Hepatocyte (in vitro differentiated cells): ENCODE measurements at regions not wholly inside any gene's neighbourhood (a gene's known extent, or its start where the extent isn't known, plus 50 kb on each side); places are given as distances from the start of the nearest gene placed in this dataset.

Source experiments
- DNase-seq: peaks from one replicate; pipeline ENCODE4 v3.0.0-alpha.2; 2016; ENCODE audit warnings: low spot score
- H2AFZ ChIP-seq: fragments of 200-600 bp; sonication (generic); 2 replicates; pipeline ENCODE4 v1.6.0; 2016; ENCODE audit warnings: antibody characterized with exemption, mild to moderate bottlenecking
- H3K27ac ChIP-seq: fragments of 200-600 bp; sonication (generic); 2 replicates; pipeline ENCODE4 v1.5.1; 2016; ENCODE audit warnings: mild to moderate bottlenecking
- H3K27me3 ChIP-seq: fragments of 200-600 bp; sonication (generic); 2 replicates; pipeline ENCODE4 v1.6.1; 2016
- H3K36me3 ChIP-seq: fragments of 200-600 bp; sonication (generic); replicated peaks from 2 replicates; pipeline ENCODE4 v1.5.1; 2016; ENCODE audit warnings: low read depth; ENCODE audit not compliant: insufficient read depth
- H3K4me1 ChIP-seq: fragments of 200-600 bp; sonication (generic); 2 replicates; pipeline ENCODE4 v1.5.1; 2016; ENCODE audit warnings: mild to moderate bottlenecking, moderate library complexity; ENCODE audit not compliant: insufficient read depth
- H3K4me2 ChIP-seq: fragments of 200-600 bp; sonication (generic); 2 replicates; pipeline ENCODE4 v1.6.0; 2016
- H3K4me3 ChIP-seq: fragments of 200-600 bp; sonication (generic); 2 replicates; pipeline ENCODE4 v1.5.1; 2016; ENCODE audit warnings: mild to moderate bottlenecking
- H3K79me2 ChIP-seq: fragments of 200-600 bp; sonication (generic); 2 replicates; pipeline ENCODE4 v1.6.0; 2017; ENCODE audit warnings: mild to moderate bottlenecking
- H3K9me2 ChIP-seq: fragments of 200-600 bp; sonication (generic); replicated peaks from 2 replicates; pipeline ENCODE4 v1.6.0; 2017; ENCODE audit warnings: mild to moderate bottlenecking; ENCODE audit not compliant: insufficient read depth
- H3K9me3 ChIP-seq: fragments of 200-600 bp; sonication (generic); 2 replicates; pipeline ENCODE4 v1.5.1; 2016; ENCODE audit warnings: low read depth, mild to moderate bottlenecking
- H4K20me1 ChIP-seq: fragments of 200-600 bp; sonication (generic); 2 replicates; pipeline ENCODE4 v1.6.0; 2016; ENCODE audit warnings: mild to moderate bottlenecking; ENCODE audit not compliant: insufficient read depth, poor library complexity, severe bottlenecking
- CTCF ChIP-seq: fragments of 200-600 bp; sonication (generic); IDR thresholded peaks from 2 replicates; pipeline ENCODE4 v1.5.1; 2016; ENCODE audit warnings: antibody characterized with exemption, mild to moderate bottlenecking; ENCODE audit not compliant: poor library complexity
- EZH2 ChIP-seq: fragments of 200-600 bp; sonication (generic); IDR thresholded peaks from 2 replicates; pipeline ENCODE4 v1.6.1; 2016; ENCODE audit warnings: antibody characterized with exemption, mild to moderate bottlenecking, borderline replicate concordance
- EZH2phosphoT487 ChIP-seq: fragments of 200-600 bp; sonication (generic); IDR thresholded peaks from one replicate; pipeline ENCODE4 v1.6.1; 2018; ENCODE audit warnings: antibody characterized with exemption, mild to moderate bottlenecking, low read depth, moderate library complexity; ENCODE audit not compliant: unreplicated experiment, severe bottlenecking
- WGBS: methylation state at CpG from one replicate; pipeline ENCODE4 v1.1.6; 2016; ENCODE audit warnings: low lambda C conversion rate; ENCODE audit errors: missing lambda C conversion rate; 5-methylcytosine and 5-hydroxymethylcytosine counted together

GRCh38 chr6:126118058-126118755, 131.9 kb downstream of the TRMT11 start:
- no peak for DNase-seq
- WGBS, result 65% methylated on average over 4 of the region's 4 CpGs

DNA sequence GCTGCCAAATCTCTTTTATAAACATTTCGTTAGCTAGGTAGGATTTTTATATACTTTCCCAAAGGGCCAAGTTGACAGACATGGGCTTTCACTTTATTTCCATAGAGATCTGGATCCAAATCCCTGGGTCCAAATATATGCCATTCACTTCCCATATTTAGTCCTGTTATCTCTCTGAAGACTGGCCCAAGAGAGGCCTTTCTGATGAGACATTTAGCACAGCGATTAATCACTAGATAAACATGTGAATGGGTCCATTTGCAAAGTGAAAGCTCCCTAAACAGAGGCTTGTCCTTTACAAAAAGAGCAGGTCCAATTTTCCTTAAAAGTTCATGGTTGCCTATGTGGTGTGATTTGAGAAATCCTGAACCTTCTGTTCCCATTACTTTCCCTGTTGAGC, 132.6 kb downstream of the TRMT11 start:
- Histone ChIP-seq H3K27ac (no peak overlapping the region), H3K79me2 (no peaks in the 10 kb centered on the region), H3K4me3 (no peak overlapping the region), H3K4me1 (no peaks in the 10 kb centered on the region), H3K9me2 (no peaks in the 10 kb centered on the region), H4K20me1 (no peaks in the 10 kb centered on the region), H3K27me3 (no peaks in the 10 kb centered on the region), H3K9me3 (no peaks in the 10 kb centered on the region), H3K4me2 (no peak overlapping the region), H2AFZ (no peak overlapping the region), H3K36me3 (no peaks in the 10 kb centered on the region)
- DNase-seq, result no peak
- 92% methylated on average over 2 of the region's 2 CpGs for WGBS
- TF ChIP-seq CTCF (no peak), EZH2phosphoT487 (no peak), EZH2 (no peak)

More at GRCh38 chr6:126118058-126118755, 131.9 kb downstream of the TRMT11 start:
- Histone ChIP-seq H3K9me3 (no peaks in the 10 kb centered on the region), H2AFZ (no peak overlapping the region), H3K79me2 (no peaks in the 10 kb centered on the region), H3K4me1 (no peaks in the 10 kb centered on the region), H3K4me3 (no peak overlapping the region), H3K27ac (no peak overlapping the region), H3K4me2 (no peak overlapping the region), H3K36me3 (no peaks in the 10 kb centered on the region), H3K9me2 (no peaks in the 10 kb centered on the region), H3K27me3 (no peaks in the 10 kb centered on the region), H4K20me1 (no peaks in the 10 kb centered on the region)
- TF ChIP-seq EZH2 (no peak), EZH2phosphoT487 (no peak), CTCF (no peak)

- Histone ChIP-seq H2AFZ (no peak overlapping the region), H3K4me3 (no peak overlapping the region), H3K4me1 (no peaks in the 10 kb centered on the region), H3K9me2 (no peaks in the 10 kb centered on the region), H3K36me3 (no peaks in the 10 kb centered on the region), H3K27ac (no peak overlapping the region), H3K79me2 (no peaks in the 10 kb centered on the region), H3K4me2 (peak overlapping the region; percentile 40), H4K20me1 (no peaks in the 10 kb centered on the region), H3K27me3 (no peaks in the 10 kb centered on the region), H3K9me3 (no peaks in the 10 kb centered on the region)
- TF ChIP-seq CTCF, result no peak
- no peak for TF ChIP-seq EZH2phosphoT487
- TF ChIP-seq EZH2, result no peak
- WGBS, result 24% methylated on average over 4 of the region's 4 CpGs
- peak; percentile 18 for DNase-seq
These were observed 136.9 kb downstream of the TRMT11 start for GRCh38 chr6:126123226-126123625.

DNA sequence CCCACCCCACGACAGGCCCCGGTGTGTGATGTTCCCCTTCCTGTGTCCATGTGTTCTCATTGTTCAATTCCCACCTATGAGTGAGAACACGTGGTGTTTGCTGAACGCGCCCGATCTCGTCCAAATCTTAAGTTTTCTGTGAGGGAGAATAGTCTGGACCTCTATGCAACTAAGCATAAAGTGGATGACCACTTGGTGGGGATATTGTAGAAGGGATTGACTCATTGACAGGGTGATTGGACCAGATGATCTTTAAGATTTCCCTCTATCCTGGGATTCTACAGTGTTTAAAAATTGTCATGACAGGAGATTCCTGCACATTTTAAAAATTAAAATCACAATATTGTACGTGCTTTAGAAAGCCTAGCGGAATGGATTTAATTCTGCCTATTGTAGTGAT, 141.3 kb downstream of the TRMT11 start:
- Histone ChIP-seq H3K4me3 (no peak overlapping the region), H3K27ac (no peak overlapping the region), H3K9me3 (no peaks in the 10 kb centered on the region), H3K9me2 (no peaks in the 10 kb centered on the region), H3K4me2 (no peak overlapping the region), H2AFZ (no peak overlapping the region), H3K36me3 (no peaks in the 10 kb centered on the region), H3K79me2 (no peaks in the 10 kb centered on the region), H4K20me1 (no peaks in the 10 kb centered on the region), H3K27me3 (no peaks in the 10 kb centered on the region), H3K4me1 (no peaks in the 10 kb centered on the region)
- TF ChIP-seq CTCF (peak; percentile 22), EZH2 (no peak), EZH2phosphoT487 (no peak)
- 91% methylated on average over 7 of the region's 9 CpGs for WGBS
- no peak for DNase-seq
